ENCODE measurements at regions not wholly inside any gene's neighbourhood (a gene's known extent, or its start where the extent isn't known, plus 50 kb on each side); places are given as distances from the start of the nearest gene placed in this dataset.

DNA sequence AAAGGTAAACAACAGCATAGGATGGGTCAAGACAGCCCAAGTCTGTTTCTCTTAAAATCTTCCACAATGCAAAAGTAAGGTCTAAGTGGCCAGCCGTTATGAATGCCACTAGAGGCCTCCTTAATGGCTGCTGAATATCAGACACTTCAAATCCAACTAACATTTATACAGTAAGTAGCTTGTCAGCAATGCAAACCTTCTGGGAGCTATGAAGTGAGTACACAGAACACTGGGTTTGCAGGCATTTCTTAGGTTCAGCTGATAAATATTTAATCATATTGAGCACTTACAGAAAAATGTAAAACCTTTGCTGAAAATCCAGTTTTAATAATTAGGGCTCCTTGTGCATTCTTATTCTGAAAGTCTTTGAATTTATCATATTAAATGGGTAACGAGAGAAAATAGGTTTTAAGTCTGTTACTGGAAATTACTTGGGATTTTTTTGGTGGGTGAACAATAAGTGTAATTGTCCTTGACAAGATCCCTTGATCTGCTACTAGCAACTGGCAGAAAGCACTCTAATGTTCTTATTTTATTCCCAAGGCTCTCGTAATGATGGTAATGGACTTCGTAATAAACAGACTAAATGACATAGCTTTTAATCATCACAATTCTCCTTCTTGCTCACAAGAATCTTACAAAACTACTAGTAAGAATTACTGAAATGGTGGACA is 141.7 kb upstream of the GPR149 start:
- Histone ChIP-seq H3K9me3 (peaks cover 0 to 26% (median 12%) of the 10 kb centered on the region in 4 donors), H3K4me3 (no peak overlapping the region), H3K36me3 (no peaks in the 10 kb centered on the region), H3K27me3 (no peaks in the 10 kb centered on the region), H3K27ac (no peak overlapping the region), H3K4me1 (no peaks in the 10 kb centered on the region)
- intact Hi-C loops (cut with DNase I; ENCODE audit: low total_unique reads): no loop called here
- DNase-seq: no peak
- WGBS, 5 donors: 70 to 82% (median 81%) methylated on average over 4 of the region's 4 CpGs
- no peak for TF ChIP-seq POLR2A (IDR thresholded peaks at IDR 0.05)
- TF ChIP-seq EP300 (IDR thresholded peaks at IDR 0.05): no peak
- TF ChIP-seq, protein P1, sequence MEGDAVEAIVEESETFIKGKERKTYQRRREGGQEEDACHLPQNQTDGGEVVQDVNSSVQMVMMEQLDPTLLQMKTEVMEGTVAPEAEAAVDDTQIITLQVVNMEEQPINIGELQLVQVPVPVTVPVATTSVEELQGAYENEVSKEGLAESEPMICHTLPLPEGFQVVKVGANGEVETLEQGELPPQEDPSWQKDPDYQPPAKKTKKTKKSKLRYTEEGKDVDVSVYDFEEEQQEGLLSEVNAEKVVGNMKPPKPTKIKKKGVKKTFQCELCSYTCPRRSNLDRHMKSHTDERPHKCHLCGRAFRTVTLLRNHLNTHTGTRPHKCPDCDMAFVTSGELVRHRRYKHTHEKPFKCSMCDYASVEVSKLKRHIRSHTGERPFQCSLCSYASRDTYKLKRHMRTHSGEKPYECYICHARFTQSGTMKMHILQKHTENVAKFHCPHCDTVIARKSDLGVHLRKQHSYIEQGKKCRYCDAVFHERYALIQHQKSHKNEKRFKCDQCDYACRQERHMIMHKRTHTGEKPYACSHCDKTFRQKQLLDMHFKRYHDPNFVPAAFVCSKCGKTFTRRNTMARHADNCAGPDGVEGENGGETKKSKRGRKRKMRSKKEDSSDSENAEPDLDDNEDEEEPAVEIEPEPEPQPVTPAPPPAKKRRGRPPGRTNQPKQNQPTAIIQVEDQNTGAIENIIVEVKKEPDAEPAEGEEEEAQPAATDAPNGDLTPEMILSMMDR (IDR thresholded peaks at IDR 0.05): no peak
- TF ChIP-seq POLR2AphosphoS5 (IDR thresholded peaks at IDR 0.05): no peak

DNA sequence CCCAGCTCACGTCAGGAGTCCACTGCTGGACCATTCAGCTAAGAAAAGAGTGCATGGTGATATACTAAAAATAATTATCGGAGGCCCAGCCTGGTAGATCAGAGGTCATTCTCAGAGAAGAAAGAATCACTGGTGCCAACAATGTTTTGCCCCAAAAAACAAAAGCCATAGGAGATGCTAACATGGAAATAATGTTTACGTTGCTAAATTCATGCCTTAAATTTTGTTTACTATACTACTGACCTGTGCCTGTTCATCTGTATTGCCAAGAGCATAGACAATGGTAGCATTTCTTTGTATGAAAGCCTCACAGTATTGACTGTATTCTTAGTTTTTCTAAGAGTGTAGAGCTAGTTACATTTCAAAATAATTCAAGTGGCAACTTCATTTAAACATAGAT is 138.1 kb upstream of the GPR149 start:
- Histone ChIP-seq H3K36me3 (no peaks in the 10 kb centered on the region), H3K4me1 (no peaks in the 10 kb centered on the region), H3K27me3 (no peaks in the 10 kb centered on the region), H3K4me3 (no peak overlapping the region), H3K27ac (no peak overlapping the region), H3K9me3 (no peaks in the 10 kb centered on the region)
- no peak for TF ChIP-seq POLR2A (IDR thresholded peaks at IDR 0.05)
- TF ChIP-seq EP300 (IDR thresholded peaks at IDR 0.05): no peak
- TF ChIP-seq, protein P1 (IDR thresholded peaks at IDR 0.05): no peak
- no peak for TF ChIP-seq POLR2AphosphoS5 (IDR thresholded peaks at IDR 0.05)
- intact Hi-C loops (cut with DNase I; ENCODE audit: low total_unique reads): no loop called here
- DNase-seq: no peak
- WGBS, 5 donors: 72 to 82% (median 78%) methylated on average over 3 of the region's 3 CpGs

DNA sequence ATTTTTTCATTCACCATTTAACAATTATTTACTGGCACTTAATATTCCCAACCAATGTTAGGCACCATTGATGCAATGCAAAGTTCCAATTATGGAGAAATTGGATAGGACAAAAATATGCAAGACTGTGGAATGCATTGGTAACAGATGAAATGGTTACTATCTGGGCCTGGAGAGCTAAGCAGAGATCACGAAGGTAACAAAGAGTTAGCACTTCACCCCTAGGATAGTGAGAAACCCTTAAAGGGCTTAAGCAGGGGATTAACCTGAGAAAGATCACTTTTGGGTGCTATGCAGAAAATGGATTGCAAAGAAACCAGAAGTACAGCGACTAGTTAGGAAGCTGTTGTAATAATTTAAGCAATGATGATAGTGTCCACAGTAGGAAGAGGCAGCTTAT is 129.6 kb upstream of the GPR149 start:
- intact Hi-C loops (cut with DNase I; ENCODE audit: low total_unique reads): no loop called here
- H3K4me3 ChIP-seq: no peak overlapping the region
- no peaks in the 10 kb centered on the region for H3K36me3 ChIP-seq
- no peaks in the 10 kb centered on the region for H3K4me1 ChIP-seq
- WGBS, 5 donors: 64 to 74% (median 71%) methylated on average over 2 of the region's 2 CpGs
- DNase-seq: no peak
- no peaks in the 10 kb centered on the region for H3K27me3 ChIP-seq
- no peak overlapping the region for H3K27ac ChIP-seq
- TF ChIP-seq POLR2AphosphoS5 (IDR thresholded peaks at IDR 0.05) (no peak), EP300 (IDR thresholded peaks at IDR 0.05) (no peak), POLR2A (IDR thresholded peaks at IDR 0.05) (no peak)
- TF ChIP-seq, protein P1 (IDR thresholded peaks at IDR 0.05): no peak
- H3K9me3 ChIP-seq: no peaks in the 10 kb centered on the region

DNA sequence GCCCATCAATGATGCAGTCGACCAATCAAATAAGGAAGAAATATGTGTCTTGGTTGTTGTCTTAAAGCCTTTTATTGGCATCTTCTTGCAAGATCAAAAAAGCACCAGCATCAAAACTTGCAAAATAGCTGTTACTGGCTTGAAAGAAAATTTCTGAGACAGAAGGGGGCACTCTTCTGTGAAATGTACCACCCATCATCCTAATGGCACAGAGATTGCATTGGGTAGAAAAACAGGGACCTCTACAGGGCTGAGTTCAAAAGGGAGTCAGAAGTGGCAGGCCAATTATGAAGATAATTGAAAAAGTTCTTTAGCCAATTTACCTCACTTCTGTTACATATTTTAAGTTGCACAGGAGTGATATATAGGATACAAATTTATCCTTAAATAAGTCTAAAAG is 122.3 kb upstream of the GPR149 start:
- 15 to 28% (median 24%) methylated on average over 1 of the region's 1 CpG for WGBS, 5 donors
- DNase-seq: no peak

More for the DNA sequence above, 122.3 kb upstream of the GPR149 start:
- intact Hi-C loops (cut with DNase I; ENCODE audit: low total_unique reads): no loop called here
- TF ChIP-seq, protein P1 (IDR thresholded peaks at IDR 0.05): no peak
- TF ChIP-seq EP300 (IDR thresholded peaks at IDR 0.05): no peak
- no peak for TF ChIP-seq POLR2A (IDR thresholded peaks at IDR 0.05)
- no peak for TF ChIP-seq POLR2AphosphoS5 (IDR thresholded peaks at IDR 0.05)
- Histone ChIP-seq H3K9me3 (no peaks in the 10 kb centered on the region), H3K36me3 (no peaks in the 10 kb centered on the region), H3K27ac (no peak overlapping the region), H3K4me1 (no peaks in the 10 kb centered on the region), H3K27me3 (no peaks in the 10 kb centered on the region), H3K4me3 (no peak overlapping the region)

Data from stomach (tissue), 8 donors.